GM12878 (cell line): ENCODE measurements at regions not wholly inside any gene's neighbourhood (a gene's known extent, or its start where the extent isn't known, plus 50 kb on each side); places are given as distances from the start of the nearest gene placed in this dataset.

Experiments
- ATAC-seq: fragments of 200-7000 bp; cut with Tn5 transposase; 3 replicates; pipeline ENCODE4 v1.9.1; 2020; ENCODE audit warnings: mild to moderate bottlenecking, moderate library complexity
- BruUV-seq: library from RNA; stranded (reverse); fragments of 400-500 nt; replicated peaks from 2 replicates; lab custom pipeline; 2021; lab: Mats Ljungman, UMichigan
- CTCF ChIA-PET: fragments of 300-600 bp; sonication (Branson Sonifier 250); formaldehyde crosslinking; extraction: SDS; loops from one replicate; lab custom pipeline; 2021; ENCODE audit warnings: inconsistent platforms; lab: Yijun Ruan, JAX
- POLR2A ChIA-PET: fragments of 350-600 bp; formaldehyde crosslinking; extraction: SDS; loops from one replicate; lab custom pipeline; 2021; ENCODE audit warnings: inconsistent platforms; lab: Charles Lee
- RAD21 ChIA-PET: fragments of 300-600 bp; sonication (Branson Sonifier 250); formaldehyde crosslinking; loops from one replicate; lab custom pipeline; 2023; ENCODE audit warnings: antibody characterized with exemption; ENCODE audit not compliant: unreplicated experiment; lab: Charles Lee
- SMC1A ChIA-PET: fragments of 300-600 bp; sonication (Branson Sonifier 250); formaldehyde crosslinking; loops from one replicate; lab custom pipeline; 2023; ENCODE audit not compliant: unreplicated experiment, uncharacterized antibody; lab: Charles Lee
- DNase-seq: peaks from one replicate; pipeline ENCODE4 v3.0.0-alpha.2; 2011; ENCODE audit warnings: low read depth, low spot score
- FAIRE-seq: peaks from 3 replicates; lab custom pipeline; 2011; peaks lifted over from hg19 to GRCh38; lab: Jason Lieb, UNC
- H2AFZ ChIP-seq: 2 replicates; pipeline ENCODE4 v1.6.0; 2011; ENCODE audit warnings: low read depth, low read length, control low read depth; ENCODE audit not compliant: control insufficient read depth
- H3K27ac ChIP-seq: 2 replicates; pipeline ENCODE4 v1.5.1; 2011; ENCODE audit warnings: control low read depth; ENCODE audit not compliant: control insufficient read depth, insufficient read depth
- H3K27me3 ChIP-seq, 2 experiments: replicated peaks in 1 of 2; 2 replicates each; pipeline versions ENCODE4 v1.6.0 to v1.6.1; 2011; ENCODE audit warnings: low read length in 1 of 2; ENCODE audit not compliant: control insufficient read depth in 2 of 2, insufficient read depth in 2 of 2
- H3K36me3 ChIP-seq, 2 experiments: 2 replicates each; pipeline ENCODE4 v1.5.1; 2011; ENCODE audit warnings: low read length in 1 of 2; ENCODE audit not compliant: control insufficient read depth in 2 of 2, insufficient read depth in 2 of 2
- H3K4me1 ChIP-seq: 2 replicates; pipeline ENCODE4 v1.6.1; 2011; ENCODE audit warnings: mild to moderate bottlenecking, low read length, moderate library complexity, mixed read lengths; ENCODE audit not compliant: control insufficient read depth, insufficient read depth
- H3K4me2 ChIP-seq: 2 replicates; pipeline ENCODE4 v1.6.0; 2011; ENCODE audit warnings: control low read depth; ENCODE audit not compliant: control insufficient read depth, insufficient read depth
- H3K4me3 ChIP-seq: fragments of 200-600 bp; sonication (generic); 2 replicates; pipeline ENCODE4 v1.5.1; 2016
- H3K79me2 ChIP-seq: 2 replicates; pipeline ENCODE4 v1.6.0; 2011; ENCODE audit warnings: low read length; ENCODE audit not compliant: control insufficient read depth, insufficient read depth
- H3K9ac ChIP-seq: 2 replicates; pipeline ENCODE4 v1.8.0; 2011; ENCODE audit warnings: low read length, control low read depth, mixed read lengths; ENCODE audit not compliant: control insufficient read depth, insufficient read depth
- H3K9me3 ChIP-seq: replicated peaks from 3 replicates; pipeline ENCODE4 v1.5.1; 2011; ENCODE audit warnings: mild to moderate bottlenecking, low read length; ENCODE audit not compliant: control insufficient read depth, insufficient read depth
- H4K20me1 ChIP-seq: 2 replicates; pipeline ENCODE4 v1.6.0; 2011; ENCODE audit not compliant: control insufficient read depth, insufficient read depth
- BACH1 ChIP-seq: fragments of 450-650 bp; IDR thresholded peaks from 2 replicates; pipeline ENCODE4 v1.6.1; 2017; ENCODE audit warnings: mild to moderate bottlenecking, borderline replicate concordance
- BMI1 ChIP-seq: fragments of 450-650 bp; IDR thresholded peaks from 2 replicates; pipeline ENCODE4 v1.6.1; 2016; ENCODE audit warnings: mild to moderate bottlenecking, moderate library complexity, borderline replicate concordance
- CEBPB ChIP-seq, 2 experiments: fragments of 150-350 bp in 1 of 2; IDR thresholded peaks; 2 replicates each; pipeline ENCODE4 v1.6.1; 2012 to 2014; ENCODE audit warnings: low read depth in 2 of 2, low read length in 2 of 2, borderline replicate concordance in 1 of 2, inconsistent platforms in 1 of 2
- FOS ChIP-seq: IDR thresholded peaks from 3 replicates; pipeline ENCODE4 v1.6.1; 2011; ENCODE audit warnings: borderline replicate concordance; ENCODE audit not compliant: insufficient read length; ENCODE audit errors: extremely low read depth
- HDAC6 ChIP-seq: fragments of 200-600 bp; sonication (generic); IDR thresholded peaks from one replicate; pipeline ENCODE4 v1.8.0; 2017; ENCODE audit warnings: antibody characterized with exemption; ENCODE audit not compliant: unreplicated experiment
- IRF4 ChIP-seq: IDR thresholded peaks from 2 replicates; pipeline ENCODE4 v1.6.1; 2011; ENCODE audit warnings: low read depth, low read length
- JUNB ChIP-seq: IDR thresholded peaks from 2 replicates; pipeline ENCODE4 v1.6.1; 2016; ENCODE audit warnings: antibody characterized with exemption, mild to moderate bottlenecking
- MAX ChIP-seq: IDR thresholded peaks from 2 replicates; pipeline ENCODE4 v1.6.1; 2012; ENCODE audit warnings: low read depth, low read length, improper control_type of control experiment
- NR2C2 ChIP-seq: IDR thresholded peaks from 2 replicates; pipeline ENCODE4 v1.6.1; 2011; ENCODE audit warnings: borderline replicate concordance, low read depth; ENCODE audit not compliant: control insufficient read depth, insufficient read length
- NR2F1 ChIP-seq: fragments of 450-650 bp; conservative IDR thresholded peaks from 2 replicates; pipeline ENCODE4 v1.6.1; 2017; ENCODE audit warnings: mild to moderate bottlenecking
- PAX8 ChIP-seq: fragments of 450-650 bp; IDR thresholded peaks from 2 replicates; pipeline ENCODE4 v1.6.1; 2017; ENCODE audit warnings: mild to moderate bottlenecking, moderate library complexity
- RBBP5 ChIP-seq: fragments of 200-600 bp; sonication (generic); conservative IDR thresholded peaks from 2 replicates; pipeline ENCODE4 v1.6.1; 2016
- RELA ChIP-seq: fragments of 450-650 bp; IDR thresholded peaks from 2 replicates; pipeline ENCODE4 v1.8.0; 2014; ENCODE audit warnings: borderline replicate concordance; ENCODE audit not compliant: partially characterized antibody
- SIN3A ChIP-seq: IDR thresholded peaks from 2 replicates; pipeline ENCODE4 v1.6.1; 2012; ENCODE audit warnings: low read depth, low read length, improper control_type of control experiment
- SP1 ChIP-seq: IDR thresholded peaks from one replicate; pipeline ENCODE4 v1.6.1; 2011; ENCODE audit warnings: low read depth, low read length
- TCF12 ChIP-seq: IDR thresholded peaks from 2 replicates; pipeline ENCODE4 v1.6.1; 2011; ENCODE audit warnings: low read depth, mild to moderate bottlenecking, low read length
- WRNIP1 ChIP-seq: IDR thresholded peaks from 2 replicates; pipeline ENCODE4 v1.6.1; 2011; ENCODE audit warnings: low read depth, low read length, improper control_type of control experiment, borderline replicate concordance
- ZNF217 ChIP-seq: fragments of 450-650 bp; IDR thresholded peaks from 2 replicates; pipeline ENCODE4 v1.6.1; 2017; ENCODE audit warnings: antibody characterized with exemption, mild to moderate bottlenecking
- whole genome bisulfite sequencing: methylation state at CpG from one replicate; pipeline ENCODE4 v1.1.6; 2016; ENCODE audit warnings: low lambda C conversion rate; ENCODE audit not compliant: insufficient replicate concordance, insufficient coverage; ENCODE audit errors: missing lambda C conversion rate; 5-methylcytosine and 5-hydroxymethylcytosine counted together
- in situ Hi-C: fragments of 300-500 bp; cut with MboI; formaldehyde crosslinking; loops from 9 replicates; pipeline ENCODE4 v1.14.3; 2018; ENCODE audit warnings: mixed read lengths
- intact Hi-C: fragments of 100-400 bp; cut with micrococcal nuclease; formaldehyde crosslinking; loops from one replicate; pipeline ENCODE4 v1.14.2; 2022; ENCODE audit not compliant: unreplicated experiment
- TF ChIP-seq, protein P1 (sequence below): fragments of 450-650 bp; IDR thresholded peaks from 2 replicates; pipeline ENCODE4 v1.6.1; 2017; ENCODE audit warnings: antibody characterized with exemption, mild to moderate bottlenecking, moderate library complexity
- TF ChIP-seq, protein P2 (sequence below): fragments of 450-650 bp; formaldehyde crosslinking; IDR thresholded peaks from 2 replicates; pipeline ENCODE4 v1.4.0; 2022; ENCODE audit warnings: mild to moderate bottlenecking, moderate library complexity

DNA sequence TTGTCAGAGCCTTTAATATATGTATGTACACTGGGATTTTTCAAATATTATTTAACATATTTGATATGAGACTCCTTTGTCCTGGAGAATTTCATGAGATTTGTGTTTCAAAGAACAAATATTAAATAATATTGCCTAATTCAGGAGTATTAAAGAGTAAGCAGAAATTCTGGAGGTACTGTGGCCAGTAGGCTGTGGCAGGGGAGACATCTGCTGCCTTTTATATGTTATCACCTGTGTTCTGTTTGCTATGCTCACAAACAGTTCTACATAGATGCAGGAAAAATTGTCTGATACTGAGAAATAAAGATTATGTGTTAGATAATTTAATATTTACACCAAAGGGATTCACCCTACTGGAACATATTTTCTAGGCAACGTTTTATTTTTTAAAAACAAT lies 395.4 kb upstream of the SLC35B3 start (continued):
- no peak for TF ChIP-seq PAX8

DNA sequence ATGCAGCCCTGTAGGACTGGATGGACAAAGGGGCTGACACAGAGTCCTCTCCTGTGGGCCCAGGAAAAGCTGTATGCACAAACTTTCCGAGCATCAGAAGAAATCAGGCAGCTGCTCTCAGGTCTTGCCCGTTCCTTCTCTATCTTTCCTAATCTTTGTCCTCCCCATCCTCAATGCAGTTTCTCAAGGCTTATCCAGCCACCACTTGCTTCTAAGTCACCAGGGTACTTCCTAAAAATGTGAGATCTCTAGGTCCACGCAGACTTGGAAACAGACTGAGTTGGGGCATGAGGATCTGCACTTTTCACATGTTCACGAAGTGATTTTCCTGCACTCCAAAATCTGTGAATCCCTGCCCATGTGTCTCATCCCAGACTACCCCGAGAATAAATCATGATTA lies 394.5 kb upstream of the SLC35B3 start:
- no peaks in the 10 kb centered on the region for H3K79me2 ChIP-seq
- in situ Hi-C loops, result no loop called here
- no peak for FAIRE-seq
- no peaks in the 10 kb centered on the region for H3K27me3 ChIP-seq
- H3K9ac ChIP-seq, result no peak overlapping the region
- ChIA-PET RAD21 (no interaction called here), POLR2A (no interaction called here)
- H3K4me1 ChIP-seq, result no peaks in the 10 kb centered on the region
- intact Hi-C loops, result no loop called here
- BruUV-seq, result no TSS peak
- H4K20me1 ChIP-seq, result no peaks in the 10 kb centered on the region
- TF ChIP-seq IRF4 (no peak), CEBPB (IDR thresholded peaks at IDR 0.05; ENCODE audit: borderline replicate concordance in 1 of 2, low read depth in 2 of 2, low read length in 2 of 2) (no peak), SP1 (no peak), JUNB (no peak), HDAC6 (no peak), TCF12 (no peak), NR2F1 (no peak), MAX (no peak), FOS (no peak), SIN3A (no peak), WRNIP1 (no peak), ZNF217 (no peak), BACH1 (no peak), NR2C2 (no peak), RELA (no peak), BMI1 (no peak), RBBP5 (no peak)
- TF ChIP-seq, protein P1, sequence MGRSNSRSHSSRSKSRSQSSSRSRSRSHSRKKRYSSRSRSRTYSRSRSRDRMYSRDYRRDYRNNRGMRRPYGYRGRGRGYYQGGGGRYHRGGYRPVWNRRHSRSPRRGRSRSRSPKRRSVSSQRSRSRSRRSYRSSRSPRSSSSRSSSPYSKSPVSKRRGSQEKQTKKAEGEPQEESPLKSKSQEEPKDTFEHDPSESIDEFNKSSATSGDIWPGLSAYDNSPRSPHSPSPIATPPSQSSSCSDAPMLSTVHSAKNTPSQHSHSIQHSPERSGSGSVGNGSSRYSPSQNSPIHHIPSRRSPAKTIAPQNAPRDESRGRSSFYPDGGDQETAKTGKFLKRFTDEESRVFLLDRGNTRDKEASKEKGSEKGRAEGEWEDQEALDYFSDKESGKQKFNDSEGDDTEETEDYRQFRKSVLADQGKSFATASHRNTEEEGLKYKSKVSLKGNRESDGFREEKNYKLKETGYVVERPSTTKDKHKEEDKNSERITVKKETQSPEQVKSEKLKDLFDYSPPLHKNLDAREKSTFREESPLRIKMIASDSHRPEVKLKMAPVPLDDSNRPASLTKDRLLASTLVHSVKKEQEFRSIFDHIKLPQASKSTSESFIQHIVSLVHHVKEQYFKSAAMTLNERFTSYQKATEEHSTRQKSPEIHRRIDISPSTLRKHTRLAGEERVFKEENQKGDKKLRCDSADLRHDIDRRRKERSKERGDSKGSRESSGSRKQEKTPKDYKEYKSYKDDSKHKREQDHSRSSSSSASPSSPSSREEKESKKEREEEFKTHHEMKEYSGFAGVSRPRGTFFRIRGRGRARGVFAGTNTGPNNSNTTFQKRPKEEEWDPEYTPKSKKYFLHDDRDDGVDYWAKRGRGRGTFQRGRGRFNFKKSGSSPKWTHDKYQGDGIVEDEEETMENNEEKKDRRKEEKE, result no peak
- TF ChIP-seq, protein P2, sequence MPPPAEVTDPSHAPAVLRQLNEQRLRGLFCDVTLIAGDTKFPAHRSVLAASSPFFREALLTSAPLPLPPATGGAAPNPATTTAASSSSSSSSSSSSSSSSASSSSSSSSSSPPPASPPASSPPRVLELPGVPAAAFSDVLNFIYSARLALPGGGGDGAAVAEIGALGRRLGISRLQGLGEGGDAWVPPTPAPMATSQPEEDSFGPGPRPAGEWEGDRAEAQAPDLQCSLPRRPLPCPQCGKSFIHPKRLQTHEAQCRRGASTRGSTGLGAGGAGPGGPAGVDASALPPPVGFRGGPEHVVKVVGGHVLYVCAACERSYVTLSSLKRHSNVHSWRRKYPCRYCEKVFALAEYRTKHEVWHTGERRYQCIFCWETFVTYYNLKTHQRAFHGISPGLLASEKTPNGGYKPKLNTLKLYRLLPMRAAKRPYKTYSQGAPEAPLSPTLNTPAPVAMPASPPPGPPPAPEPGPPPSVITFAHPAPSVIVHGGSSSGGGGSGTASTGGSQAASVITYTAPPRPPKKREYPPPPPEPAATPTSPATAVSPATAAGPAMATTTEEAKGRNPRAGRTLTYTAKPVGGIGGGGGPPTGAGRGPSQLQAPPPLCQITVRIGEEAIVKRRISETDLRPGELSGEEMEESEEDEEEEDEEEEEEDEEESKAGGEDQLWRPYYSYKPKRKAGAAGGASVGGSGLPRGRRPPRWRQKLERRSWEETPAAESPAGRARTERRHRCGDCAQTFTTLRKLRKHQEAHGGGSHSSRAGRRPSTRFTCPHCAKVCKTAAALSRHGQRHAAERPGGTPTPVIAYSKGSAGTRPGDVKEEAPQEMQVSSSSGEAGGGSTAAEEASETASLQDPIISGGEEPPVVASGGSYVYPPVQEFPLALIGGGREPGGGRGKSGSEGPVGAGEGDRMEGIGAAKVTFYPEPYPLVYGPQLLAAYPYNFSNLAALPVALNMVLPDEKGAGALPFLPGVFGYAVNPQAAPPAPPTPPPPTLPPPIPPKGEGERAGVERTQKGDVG (CRISPR knock-in tag), result no peak
- TF ChIP-seq, all 136 proteins: peak for 0
- no peaks in the 10 kb centered on the region for H3K9me3 ChIP-seq
- H2AFZ ChIP-seq, result no peak overlapping the region
- SMC1A ChIA-PET, result no interaction called here
- CTCF ChIA-PET, result no interaction called here
- H3K36me3 ChIP-seq, result no peaks in the 10 kb centered on the region
- no peak overlapping the region for H3K4me2 ChIP-seq
- H3K27ac ChIP-seq, result no peak overlapping the region
- no peak for ATAC-seq
- 2% methylated on average over 5 of the region's 5 CpGs for WGBS
- no peak for DNase-seq
- no peak overlapping the region for H3K4me3 ChIP-seq
